Ishikawa (cell line): ENCODE measurements at regions not wholly inside any gene's neighbourhood (a gene's known extent, or its start where the extent isn't known, plus 50 kb on each side); places are given as distances from the start of the nearest gene placed in this dataset.

Experiments used
- CEBPB ChIP-seq: IDR thresholded peaks from 2 replicates; pipeline ENCODE4 v1.6.1; 2012
- CREB1 ChIP-seq: IDR thresholded peaks from 2 replicates; pipeline ENCODE4 v1.6.1; 2012; ENCODE audit warnings: low read depth
- EGR1 ChIP-seq: IDR thresholded peaks from 2 replicates; pipeline ENCODE4 v1.6.1; 2012
- EP300 ChIP-seq: IDR thresholded peaks from 2 replicates; pipeline ENCODE4 v1.6.1; 2012; ENCODE audit warnings: borderline replicate concordance
- FOXM1 ChIP-seq: IDR thresholded peaks from 2 replicates; pipeline ENCODE4 v1.6.1; 2012; ENCODE audit warnings: low read depth, borderline replicate concordance
- MAX ChIP-seq: IDR thresholded peaks from 2 replicates; pipeline ENCODE4 v1.6.1; 2012
- NFIC ChIP-seq: IDR thresholded peaks from 2 replicates; pipeline ENCODE4 v1.6.1; 2012
- RAD21 ChIP-seq: IDR thresholded peaks from 2 replicates; pipeline ENCODE4 v1.6.1; 2012; ENCODE audit warnings: low read depth
- REST ChIP-seq: IDR thresholded peaks from 2 replicates; pipeline ENCODE4 v1.6.1; 2012; ENCODE audit warnings: low read depth, mild to moderate bottlenecking
- TAF1 ChIP-seq: IDR thresholded peaks from 2 replicates; pipeline ENCODE4 v1.6.1; 2012; ENCODE audit warnings: low read depth, mild to moderate bottlenecking
- TCF12 ChIP-seq: IDR thresholded peaks from 2 replicates; pipeline ENCODE4 v1.6.1; 2012; ENCODE audit warnings: low read depth
- TEAD4 ChIP-seq: IDR thresholded peaks from 2 replicates; pipeline ENCODE4 v1.6.1; 2012
- USF1 ChIP-seq: IDR thresholded peaks from 2 replicates; pipeline ENCODE4 v1.6.1; 2012
- YY1 ChIP-seq: IDR thresholded peaks from 2 replicates; pipeline ENCODE4 v1.6.1; 2012; ENCODE audit warnings: low read depth
- ZBTB7A ChIP-seq: IDR thresholded peaks from 2 replicates; pipeline ENCODE4 v1.6.1; 2012; ENCODE audit warnings: low read depth

GRCh38 chr2:21234001-21234400 lies 110.2 kb downstream of the TDRD15 start:
- TF ChIP-seq EGR1 (no peak), CREB1 (no peak), MAX (no peak), USF1 (no peak), RAD21 (no peak), YY1 (no peak)

- TF ChIP-seq ZBTB7A: no peak
- no peak for TF ChIP-seq TAF1
- TF ChIP-seq TEAD4: no peak
- no peak for TF ChIP-seq CEBPB
- no peak for TF ChIP-seq YY1
- TF ChIP-seq EGR1: no peak
- TF ChIP-seq USF1: no peak
- no peak for TF ChIP-seq NFIC
- TF ChIP-seq EP300: no peak
- no peak for TF ChIP-seq CREB1
- no peak for TF ChIP-seq REST
- no peak for TF ChIP-seq TCF12
- no peak for TF ChIP-seq RAD21
- no peak for TF ChIP-seq FOXM1
- no peak for TF ChIP-seq MAX
These were observed 110.8 kb downstream of the TDRD15 start for GRCh38 chr2:21234464-21235120.

- TF ChIP-seq FOXM1: no peak
- TF ChIP-seq CEBPB: no peak
- TF ChIP-seq MAX: no peak
- TF ChIP-seq TEAD4: no peak
- no peak for TF ChIP-seq TCF12
- no peak for TF ChIP-seq EP300
- no peak for TF ChIP-seq ZBTB7A
- no peak for TF ChIP-seq USF1
- TF ChIP-seq RAD21: no peak
- no peak for TF ChIP-seq CREB1
- no peak for TF ChIP-seq YY1
- no peak for TF ChIP-seq TAF1
- no peak for TF ChIP-seq REST
These were observed 120.4 kb downstream of the TDRD15 start for GRCh38 chr2:21244161-21244560.

- TF ChIP-seq CREB1 (no peak), TCF12 (no peak), ZBTB7A (no peak), MAX (no peak), CEBPB (no peak), EGR1 (no peak), TEAD4 (no peak), RAD21 (no peak), FOXM1 (no peak), USF1 (no peak), REST (no peak), EP300 (no peak)
These were observed 121.8 kb downstream of the TDRD15 start for GRCh38 chr2:21245565-21245964.
